Peyer's patch (tissue), 4 donors: ENCODE measurements at regions not wholly inside any gene's neighbourhood (a gene's known extent, or its start where the extent isn't known, plus 50 kb on each side); places are given as distances from the start of the nearest gene placed in this dataset.

Source experiments
- POLR2A ChIP-seq, 2 donors: fragments of 450-650 bp; IDR thresholded peaks; one replicate each; pipeline ENCODE4 v1.5.1; 2017; ENCODE audit warnings: antibody characterized with exemption in 2 of 2, mild to moderate bottlenecking in 2 of 2, moderate library complexity in 2 of 2
- TF ChIP-seq, protein P1 (sequence below), 6 experiments: fragments of 450-650 bp in 4 of 6; fragments of 200-600 bp in 2 of 6; sonication (generic) in 1 of 6; IDR thresholded peaks; one replicate each; pipeline ENCODE4 v1.5.1; 2017 to 2019; ENCODE audit warnings: antibody characterized with exemption in 6 of 6, mild to moderate bottlenecking in 3 of 6, moderate library complexity in 1 of 6

DNA sequence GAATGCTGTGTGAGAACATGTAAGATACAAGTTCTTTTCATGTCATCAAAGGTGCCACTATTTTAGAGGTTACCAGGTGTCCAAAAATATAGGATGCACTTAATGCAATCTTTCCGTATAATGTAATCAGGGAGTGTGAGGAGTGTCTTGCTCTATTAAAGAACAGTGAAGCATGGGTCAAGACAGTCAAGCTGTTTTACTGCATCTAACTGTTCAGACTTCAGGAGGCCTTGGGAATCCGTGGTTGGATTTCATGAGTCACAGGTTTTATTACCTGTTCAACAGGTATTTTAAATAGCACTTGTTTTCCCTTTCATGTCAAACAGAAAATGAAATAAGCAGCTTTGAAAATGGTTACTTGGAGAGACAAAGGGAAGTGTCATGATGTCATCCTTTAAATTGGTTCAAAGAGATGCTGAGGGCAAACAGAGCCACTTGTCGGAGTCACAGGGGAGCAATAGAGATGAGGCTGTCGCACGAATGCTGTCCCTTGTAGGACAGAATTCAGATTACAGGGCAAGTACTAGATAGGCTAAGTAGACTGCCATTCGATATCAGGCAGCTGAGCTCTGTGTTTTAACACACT, 621.5 kb downstream of the QKI start:
- no peak for TF ChIP-seq POLR2A (IDR thresholded peaks at IDR 0.05)
- TF ChIP-seq, protein P1, sequence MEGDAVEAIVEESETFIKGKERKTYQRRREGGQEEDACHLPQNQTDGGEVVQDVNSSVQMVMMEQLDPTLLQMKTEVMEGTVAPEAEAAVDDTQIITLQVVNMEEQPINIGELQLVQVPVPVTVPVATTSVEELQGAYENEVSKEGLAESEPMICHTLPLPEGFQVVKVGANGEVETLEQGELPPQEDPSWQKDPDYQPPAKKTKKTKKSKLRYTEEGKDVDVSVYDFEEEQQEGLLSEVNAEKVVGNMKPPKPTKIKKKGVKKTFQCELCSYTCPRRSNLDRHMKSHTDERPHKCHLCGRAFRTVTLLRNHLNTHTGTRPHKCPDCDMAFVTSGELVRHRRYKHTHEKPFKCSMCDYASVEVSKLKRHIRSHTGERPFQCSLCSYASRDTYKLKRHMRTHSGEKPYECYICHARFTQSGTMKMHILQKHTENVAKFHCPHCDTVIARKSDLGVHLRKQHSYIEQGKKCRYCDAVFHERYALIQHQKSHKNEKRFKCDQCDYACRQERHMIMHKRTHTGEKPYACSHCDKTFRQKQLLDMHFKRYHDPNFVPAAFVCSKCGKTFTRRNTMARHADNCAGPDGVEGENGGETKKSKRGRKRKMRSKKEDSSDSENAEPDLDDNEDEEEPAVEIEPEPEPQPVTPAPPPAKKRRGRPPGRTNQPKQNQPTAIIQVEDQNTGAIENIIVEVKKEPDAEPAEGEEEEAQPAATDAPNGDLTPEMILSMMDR (IDR thresholded peaks at IDR 0.05) = no peak
